GM12873 (cell line): ENCODE measurements at regions not wholly inside any gene's neighbourhood (a gene's known extent, or its start where the extent isn't known, plus 50 kb on each side); places are given as distances from the start of the nearest gene placed in this dataset.

ENCODE experiments used
- CTCF ChIP-seq: IDR thresholded peaks from 2 replicates; pipeline ENCODE4 v1.5.1; 2012; ENCODE audit warnings: low read depth, mild to moderate bottlenecking, moderate library complexity, low read length, control low read depth; ENCODE audit not compliant: insufficient read depth; ENCODE audit errors: missing control alignments

- no peak for TF ChIP-seq CTCF
Observed at GRCh38 chr18:6625481-6625880, 104.0 kb upstream of the ARHGAP28 start.

GRCh38 chr18:6626457-6626856 lies 103.1 kb upstream of the ARHGAP28 start:
- no peak for TF ChIP-seq CTCF

- no peak for TF ChIP-seq CTCF
Observed at GRCh38 chr18:6627645-6628044, 101.9 kb upstream of the ARHGAP28 start.

DNA sequence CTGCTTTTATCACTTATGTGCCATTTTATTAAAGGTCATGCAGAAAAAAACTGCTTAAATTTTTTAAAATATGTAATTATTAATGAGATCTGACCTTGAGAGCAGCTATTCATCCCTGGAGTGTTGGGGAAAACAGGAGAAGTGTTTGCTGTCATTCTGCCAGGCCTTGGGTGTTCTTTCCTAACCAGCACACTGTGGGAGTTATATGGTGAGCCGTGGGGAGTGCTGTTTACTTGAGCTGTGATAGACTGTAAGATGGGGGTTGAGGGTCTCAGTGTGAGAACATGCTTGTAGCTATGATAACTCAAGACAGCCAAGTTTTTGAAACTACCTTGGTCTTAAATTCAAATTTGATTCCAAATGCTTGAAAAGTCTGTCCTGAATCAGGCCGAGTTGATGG lies 101.3 kb upstream of the ARHGAP28 start:
- TF ChIP-seq CTCF = no peak

DNA sequence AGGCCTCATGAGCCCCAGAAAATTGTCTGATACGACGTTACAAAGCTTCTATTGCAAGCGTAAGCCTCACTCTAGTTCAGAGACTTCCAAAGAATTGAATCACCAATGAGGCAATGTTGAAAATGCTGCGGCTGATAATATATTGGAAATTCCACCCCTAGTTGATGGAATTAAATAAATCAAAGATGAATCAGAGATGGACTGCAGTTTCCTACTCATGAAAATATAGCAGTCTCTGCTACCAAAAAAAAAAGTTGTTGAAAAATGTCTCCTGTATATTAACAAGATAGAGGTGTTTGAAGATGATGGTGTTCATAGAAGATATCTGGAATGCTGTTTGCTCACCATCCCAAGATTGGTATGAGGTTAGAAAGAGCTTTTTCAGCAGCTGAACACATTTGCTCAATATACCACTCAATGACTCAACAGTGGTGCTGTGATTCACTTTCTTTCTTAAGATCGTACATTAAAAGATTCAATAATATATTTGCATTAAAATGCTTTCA lies 99.8 kb upstream of the ARHGAP28 start:
- no peak for TF ChIP-seq CTCF

- no peak for TF ChIP-seq CTCF
Observed at GRCh38 chr18:6633310-6633709, 96.2 kb upstream of the ARHGAP28 start.

- no peak for TF ChIP-seq CTCF
Observed at GRCh38 chr18:6636091-6636490, 93.4 kb upstream of the ARHGAP28 start.

DNA sequence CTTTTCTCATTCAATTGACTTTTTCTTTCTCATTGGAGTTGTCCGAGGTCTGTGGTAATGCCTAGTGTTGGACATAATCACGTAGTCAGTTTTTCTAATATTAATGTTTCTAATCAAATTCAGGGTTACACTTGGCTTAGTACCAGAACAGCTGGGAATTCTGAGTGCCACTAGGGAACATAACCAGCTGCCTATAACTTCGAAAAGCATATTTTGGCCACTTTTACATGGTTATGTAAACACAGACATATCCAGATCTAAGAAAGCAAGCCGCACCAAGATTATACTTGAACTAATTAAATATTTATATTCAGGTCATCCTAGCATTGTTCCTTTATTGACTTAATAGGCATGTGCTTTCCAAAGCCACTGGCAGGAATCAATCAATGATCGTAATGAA lies 91.1 kb upstream of the ARHGAP28 start:
- TF ChIP-seq CTCF = no peak
